MG63 (cell line): ENCODE measurements at regions not wholly inside any gene's neighbourhood (a gene's known extent, or its start where the extent isn't known, plus 50 kb on each side); places are given as distances from the start of the nearest gene placed in this dataset.
"Not testable (repeated sequence)": the region's sequence is repeated elsewhere in the genome, so short reads cannot be mapped to it uniquely, and the experiment has no call there.

Source experiments
- DNase-seq: peaks from one replicate; pipeline ENCODE4 v3.0.0-alpha.2; 2020
- H3K27me3 ChIP-seq: fragments of 250-450 bp; sonication (Bioruptor Pico); 2 replicates; pipeline ENCODE4 v1.5.1; 2020; ENCODE audit warnings: mild to moderate bottlenecking, moderate library complexity
- H3K36me3 ChIP-seq: fragments of 250-450 bp; sonication (Bioruptor Pico); 2 replicates; pipeline ENCODE4 v1.5.1; 2020; ENCODE audit warnings: mild to moderate bottlenecking, moderate library complexity
- H3K4me3 ChIP-seq: fragments of 250-450 bp; sonication (Bioruptor Pico); 2 replicates; pipeline ENCODE4 v1.5.1; 2020; ENCODE audit warnings: mild to moderate bottlenecking, moderate library complexity
- H3K9me3 ChIP-seq: fragments of 250-450 bp; sonication (Bioruptor Pico); 2 replicates; pipeline ENCODE4 v1.5.1; 2020; ENCODE audit warnings: mild to moderate bottlenecking, moderate library complexity

- not testable (repeated sequence) for H3K36me3 ChIP-seq, H3K9me3 ChIP-seq, H3K4me3 ChIP-seq, DNase-seq, H3K27me3 ChIP-seq
These were observed 191.9 kb upstream of the HDAC4 start for GRCh38 chr2:239592629-239593290.

GRCh38 chr2:239590995-239591915 lies 190.4 kb upstream of the HDAC4 start:
- no peaks in the 10 kb centered on the region for H3K9me3 ChIP-seq
- no peak for DNase-seq
- H3K27me3 ChIP-seq: no peaks in the 10 kb centered on the region
- no peaks in the 10 kb centered on the region for H3K36me3 ChIP-seq
- no peak overlapping the region for H3K4me3 ChIP-seq

- no peaks in the 10 kb centered on the region for H3K27me3 ChIP-seq
- no peak overlapping the region for H3K4me3 ChIP-seq
- no peaks in the 10 kb centered on the region for H3K36me3 ChIP-seq
- DNase-seq: no peak
- no peaks in the 10 kb centered on the region for H3K9me3 ChIP-seq
These were observed 189.5 kb upstream of the HDAC4 start for GRCh38 chr2:239590276-239590675.

GRCh38 chr2:239589833-239590232 lies 189.0 kb upstream of the HDAC4 start:
- H3K36me3 ChIP-seq: no peaks in the 10 kb centered on the region
- no peaks in the 10 kb centered on the region for H3K27me3 ChIP-seq
- no peaks in the 10 kb centered on the region for H3K9me3 ChIP-seq
- DNase-seq: no peak
- no peak overlapping the region for H3K4me3 ChIP-seq

GRCh38 chr2:239589270-239589825 lies 188.5 kb upstream of the HDAC4 start:
- Histone ChIP-seq H3K4me3 (no peak overlapping the region), H3K27me3 (no peaks in the 10 kb centered on the region), H3K36me3 (no peaks in the 10 kb centered on the region), H3K9me3 (no peaks in the 10 kb centered on the region)
- DNase-seq: no peak

- H3K9me3 ChIP-seq: no peaks in the 10 kb centered on the region
These were observed 187.8 kb upstream of the HDAC4 start for GRCh38 chr2:239588451-239589269.

GRCh38 chr2:239587841-239588240 lies 187.0 kb upstream of the HDAC4 start:
- no peak for DNase-seq
- H3K9me3 ChIP-seq: no peaks in the 10 kb centered on the region
- no peaks in the 10 kb centered on the region for H3K36me3 ChIP-seq
- no peak overlapping the region for H3K4me3 ChIP-seq
- no peaks in the 10 kb centered on the region for H3K27me3 ChIP-seq

More at GRCh38 chr2:239588451-239589269, 187.8 kb upstream of the HDAC4 start:
- no peaks in the 10 kb centered on the region for H3K27me3 ChIP-seq
- H3K4me3 ChIP-seq: no peak overlapping the region
- peak; percentile 8 for DNase-seq
- no peaks in the 10 kb centered on the region for H3K36me3 ChIP-seq

GRCh38 chr2:239587311-239587731 lies 186.5 kb upstream of the HDAC4 start:
- no peaks in the 10 kb centered on the region for H3K36me3 ChIP-seq
- H3K9me3 ChIP-seq: no peaks in the 10 kb centered on the region
- H3K4me3 ChIP-seq: no peak overlapping the region
- H3K27me3 ChIP-seq: no peaks in the 10 kb centered on the region
- no peak for DNase-seq

- DNase-seq: no peak
- Histone ChIP-seq H3K36me3 (no peaks in the 10 kb centered on the region), H3K27me3 (no peaks in the 10 kb centered on the region), H3K9me3 (no peaks in the 10 kb centered on the region), H3K4me3 (no peak overlapping the region)
These were observed 186.0 kb upstream of the HDAC4 start for GRCh38 chr2:239586651-239587310.

- DNase-seq: no peak
- H3K27me3 ChIP-seq: no peaks in the 10 kb centered on the region
- no peak overlapping the region for H3K4me3 ChIP-seq
- no peaks in the 10 kb centered on the region for H3K36me3 ChIP-seq
- no peaks in the 10 kb centered on the region for H3K9me3 ChIP-seq
These were observed 184.6 kb upstream of the HDAC4 start for GRCh38 chr2:239585422-239585821.

GRCh38 chr2:239584986-239585385 lies 184.2 kb upstream of the HDAC4 start:
- H3K9me3 ChIP-seq: no peaks in the 10 kb centered on the region
- DNase-seq: no peak
- H3K27me3 ChIP-seq: no peaks in the 10 kb centered on the region
- no peak overlapping the region for H3K4me3 ChIP-seq
- H3K36me3 ChIP-seq: no peaks in the 10 kb centered on the region

GRCh38 chr2:239583879-239584859 lies 183.3 kb upstream of the HDAC4 start:
- no peaks in the 10 kb centered on the region for H3K9me3 ChIP-seq
- H3K36me3 ChIP-seq: no peaks in the 10 kb centered on the region
- H3K27me3 ChIP-seq: no peaks in the 10 kb centered on the region
- DNase-seq: no peak
- H3K4me3 ChIP-seq: no peak overlapping the region

GRCh38 chr2:239583171-239583878 lies 182.5 kb upstream of the HDAC4 start:
- no peaks in the 10 kb centered on the region for H3K9me3 ChIP-seq
- DNase-seq: no peak
- no peaks in the 10 kb centered on the region for H3K27me3 ChIP-seq
- no peak overlapping the region for H3K4me3 ChIP-seq
- H3K36me3 ChIP-seq: no peaks in the 10 kb centered on the region

- H3K36me3 ChIP-seq: no peaks in the 10 kb centered on the region
- no peak overlapping the region for H3K4me3 ChIP-seq
- DNase-seq: no peak
- H3K9me3 ChIP-seq: no peaks in the 10 kb centered on the region
- no peaks in the 10 kb centered on the region for H3K27me3 ChIP-seq
These were observed 181.7 kb upstream of the HDAC4 start for GRCh38 chr2:239582476-239582875.
